ENCODE measurements at regions not wholly inside any gene's neighbourhood (a gene's known extent, or its start where the extent isn't known, plus 50 kb on each side); places are given as distances from the start of the nearest gene placed in this dataset.

DNA sequence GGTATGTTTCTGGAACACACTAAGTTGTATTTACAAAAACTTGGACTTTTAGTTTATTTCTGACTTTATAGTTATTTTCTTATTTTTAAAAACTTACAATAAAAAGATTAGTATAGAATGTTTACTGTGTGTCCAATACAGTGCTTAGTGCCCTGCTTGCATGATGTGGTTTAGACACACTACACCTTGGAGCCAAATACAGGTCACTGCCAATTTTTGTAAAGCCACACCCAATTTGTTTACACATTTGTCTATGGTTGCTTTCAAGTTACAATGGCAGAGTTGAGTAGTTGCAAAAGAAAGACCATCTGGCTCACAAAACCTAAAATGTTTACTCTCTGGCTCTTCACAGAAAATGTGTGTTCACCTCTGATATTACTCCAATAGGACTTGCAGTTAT is 807.1 kb downstream of the KCNJ2 start:
- TF ChIP-seq, protein P1, sequence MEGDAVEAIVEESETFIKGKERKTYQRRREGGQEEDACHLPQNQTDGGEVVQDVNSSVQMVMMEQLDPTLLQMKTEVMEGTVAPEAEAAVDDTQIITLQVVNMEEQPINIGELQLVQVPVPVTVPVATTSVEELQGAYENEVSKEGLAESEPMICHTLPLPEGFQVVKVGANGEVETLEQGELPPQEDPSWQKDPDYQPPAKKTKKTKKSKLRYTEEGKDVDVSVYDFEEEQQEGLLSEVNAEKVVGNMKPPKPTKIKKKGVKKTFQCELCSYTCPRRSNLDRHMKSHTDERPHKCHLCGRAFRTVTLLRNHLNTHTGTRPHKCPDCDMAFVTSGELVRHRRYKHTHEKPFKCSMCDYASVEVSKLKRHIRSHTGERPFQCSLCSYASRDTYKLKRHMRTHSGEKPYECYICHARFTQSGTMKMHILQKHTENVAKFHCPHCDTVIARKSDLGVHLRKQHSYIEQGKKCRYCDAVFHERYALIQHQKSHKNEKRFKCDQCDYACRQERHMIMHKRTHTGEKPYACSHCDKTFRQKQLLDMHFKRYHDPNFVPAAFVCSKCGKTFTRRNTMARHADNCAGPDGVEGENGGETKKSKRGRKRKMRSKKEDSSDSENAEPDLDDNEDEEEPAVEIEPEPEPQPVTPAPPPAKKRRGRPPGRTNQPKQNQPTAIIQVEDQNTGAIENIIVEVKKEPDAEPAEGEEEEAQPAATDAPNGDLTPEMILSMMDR (IDR thresholded peaks at IDR 0.05; ENCODE audit: extremely low read depth in 1 of 2, insufficient read depth in 1 of 2, low read depth in 1 of 2, low read length in 2 of 2), result no peak
- TF ChIP-seq POLR2A (IDR thresholded peaks at IDR 0.05; ENCODE audit: low read depth, low read length), result no peak
- TF ChIP-seq POLR2AphosphoS5 (IDR thresholded peaks at IDR 0.05; ENCODE audit: insufficient read depth, low read depth, low read length), result no peak
- TF ChIP-seq EZH2 (IDR thresholded peaks at IDR 0.05; ENCODE audit: borderline replicate concordance, low read depth, low read length, severe bottlenecking), result no peak
- no peak for TF ChIP-seq JUN (IDR thresholded peaks at IDR 0.05; ENCODE audit: borderline replicate concordance, insufficient read depth, insufficient read length, low read depth)

All from endothelial cell of umbilical vein (primary cell).